Glutamatergic neuron (in vitro differentiated cells): ENCODE measurements at regions not wholly inside any gene's neighbourhood (a gene's known extent, or its start where the extent isn't known, plus 50 kb on each side); places are given as distances from the start of the nearest gene placed in this dataset.

ENCODE experiments used
- DNase-seq: peaks from one replicate; pipeline ENCODE4 v3.0.0; 2022
- H3K27ac Mint-ChIP-seq: one replicate; pipeline ENCODE4 v1.8.0; 2020; ENCODE audit warnings: mild to moderate bottlenecking, mixed read lengths, inconsistent platforms; ENCODE audit not compliant: unreplicated experiment
- H3K27me3 Mint-ChIP-seq: one replicate; pipeline ENCODE4 v1.8.0; 2020; ENCODE audit warnings: mild to moderate bottlenecking, moderate library complexity, mixed read lengths, inconsistent platforms; ENCODE audit not compliant: unreplicated experiment
- H3K36me3 Mint-ChIP-seq: one replicate; pipeline ENCODE4 v1.8.0; 2020; ENCODE audit warnings: mild to moderate bottlenecking, mixed read lengths, inconsistent platforms; ENCODE audit not compliant: unreplicated experiment
- H3K4me1 Mint-ChIP-seq: one replicate; pipeline ENCODE4 v1.8.0; 2020; ENCODE audit warnings: mild to moderate bottlenecking, low read depth, mixed read lengths, inconsistent platforms; ENCODE audit not compliant: unreplicated experiment
- H3K4me3 Mint-ChIP-seq: one replicate; pipeline ENCODE4 v1.8.0; 2020; ENCODE audit warnings: mild to moderate bottlenecking, mixed read lengths, inconsistent platforms; ENCODE audit not compliant: unreplicated experiment
- H3K9me3 Mint-ChIP-seq: one replicate; pipeline ENCODE4 v1.8.0; 2020; ENCODE audit warnings: mild to moderate bottlenecking, moderate library complexity, mixed read lengths, inconsistent platforms; ENCODE audit not compliant: unreplicated experiment
- TF ChIP-seq, protein P1 (sequence below): fragments of 200-600 bp; sonication (generic); IDR thresholded peaks from one replicate; pipeline ENCODE4 v1.5.0; 2021; ENCODE audit not compliant: partially characterized antibody, unreplicated experiment

DNA sequence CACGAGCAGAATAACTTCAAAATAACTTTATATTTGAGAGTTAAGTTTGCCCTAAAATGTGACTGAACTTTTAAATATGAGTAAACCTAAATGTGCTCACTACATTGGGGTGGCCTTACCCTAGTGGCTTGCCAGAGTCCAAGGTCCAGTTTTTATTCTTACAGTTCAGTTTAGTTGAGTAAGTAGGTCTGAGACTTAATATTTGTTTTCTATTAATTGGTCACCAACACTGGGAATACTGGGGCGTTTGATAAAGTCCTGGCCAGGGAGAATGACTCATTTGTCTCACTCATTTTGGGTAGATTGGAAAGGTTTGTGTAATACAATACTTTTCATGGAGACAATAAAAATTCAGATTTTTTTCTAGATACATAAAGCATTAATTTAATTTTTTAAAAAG is 127.8 kb upstream of the SPATA13 start:
- H3K27me3 Mint-ChIP-seq: no peaks in the 10 kb centered on the region
- no peak for DNase-seq

DNA sequence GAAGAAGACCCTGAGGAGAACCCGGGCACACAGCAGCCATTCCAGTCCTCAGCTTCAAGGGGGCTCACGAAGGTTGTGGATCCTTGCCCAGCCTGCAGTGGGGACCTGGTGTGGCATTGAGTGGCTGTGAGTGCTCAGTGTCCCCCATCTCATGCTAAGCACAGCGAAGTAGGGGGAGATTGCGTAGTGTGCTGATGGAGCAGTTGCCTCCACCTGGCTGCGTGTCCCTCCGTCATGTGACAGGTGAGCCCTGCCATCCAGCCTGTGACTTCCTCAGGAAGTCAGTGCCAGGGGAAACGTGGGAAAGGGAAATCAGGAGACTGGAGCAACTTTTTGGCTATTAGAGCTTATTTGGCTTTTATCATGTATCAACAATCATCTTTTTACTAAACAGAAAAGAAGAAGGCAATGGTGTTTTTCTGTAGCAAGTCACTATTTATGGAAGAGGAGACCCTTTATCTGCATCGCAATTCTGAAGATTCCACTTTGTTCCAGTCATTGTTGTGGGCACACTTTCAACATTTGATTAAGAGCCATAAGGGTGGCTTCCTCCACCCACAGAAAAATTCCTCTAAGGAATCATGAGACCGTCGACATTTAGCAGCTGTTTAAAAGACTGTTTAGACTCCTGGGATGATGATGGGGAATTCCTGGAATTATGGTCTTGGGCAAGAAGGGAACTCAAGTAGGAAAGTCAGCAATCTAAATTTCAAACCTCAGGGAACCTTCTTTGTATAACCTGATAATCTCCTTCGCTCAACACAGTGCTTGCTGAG is 126.8 kb upstream of the SPATA13 start:
- TF ChIP-seq, protein P1, sequence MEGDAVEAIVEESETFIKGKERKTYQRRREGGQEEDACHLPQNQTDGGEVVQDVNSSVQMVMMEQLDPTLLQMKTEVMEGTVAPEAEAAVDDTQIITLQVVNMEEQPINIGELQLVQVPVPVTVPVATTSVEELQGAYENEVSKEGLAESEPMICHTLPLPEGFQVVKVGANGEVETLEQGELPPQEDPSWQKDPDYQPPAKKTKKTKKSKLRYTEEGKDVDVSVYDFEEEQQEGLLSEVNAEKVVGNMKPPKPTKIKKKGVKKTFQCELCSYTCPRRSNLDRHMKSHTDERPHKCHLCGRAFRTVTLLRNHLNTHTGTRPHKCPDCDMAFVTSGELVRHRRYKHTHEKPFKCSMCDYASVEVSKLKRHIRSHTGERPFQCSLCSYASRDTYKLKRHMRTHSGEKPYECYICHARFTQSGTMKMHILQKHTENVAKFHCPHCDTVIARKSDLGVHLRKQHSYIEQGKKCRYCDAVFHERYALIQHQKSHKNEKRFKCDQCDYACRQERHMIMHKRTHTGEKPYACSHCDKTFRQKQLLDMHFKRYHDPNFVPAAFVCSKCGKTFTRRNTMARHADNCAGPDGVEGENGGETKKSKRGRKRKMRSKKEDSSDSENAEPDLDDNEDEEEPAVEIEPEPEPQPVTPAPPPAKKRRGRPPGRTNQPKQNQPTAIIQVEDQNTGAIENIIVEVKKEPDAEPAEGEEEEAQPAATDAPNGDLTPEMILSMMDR: no peak
- no peak overlapping the region for H3K27ac Mint-ChIP-seq

More for the DNA sequence above, 127.8 kb upstream of the SPATA13 start:
- no peaks in the 10 kb centered on the region for H3K36me3 Mint-ChIP-seq
- TF ChIP-seq, protein P1: no peak
- no peaks in the 10 kb centered on the region for H3K9me3 Mint-ChIP-seq
- H3K4me3 Mint-ChIP-seq: no peak overlapping the region
- no peak overlapping the region for H3K27ac Mint-ChIP-seq
- no peaks in the 10 kb centered on the region for H3K4me1 Mint-ChIP-seq

GRCh38 chr13:24035411-24035810 is 125.1 kb upstream of the SPATA13 start:
- Mint-ChIP-seq H3K4me1 (no peaks in the 10 kb centered on the region), H3K9me3 (no peaks in the 10 kb centered on the region), H3K27me3 (peaks cover 2% of the 10 kb centered on the region), H3K27ac (no peak overlapping the region), H3K36me3 (no peaks in the 10 kb centered on the region), H3K4me3 (no peak overlapping the region)
- TF ChIP-seq, protein P1: no peak
- DNase-seq: no peak

More for the DNA sequence above, 126.8 kb upstream of the SPATA13 start:
- no peak for DNase-seq
- Mint-ChIP-seq H3K4me3 (no peak overlapping the region), H3K4me1 (no peaks in the 10 kb centered on the region), H3K27me3 (no peaks in the 10 kb centered on the region), H3K36me3 (no peaks in the 10 kb centered on the region), H3K9me3 (no peaks in the 10 kb centered on the region)

GRCh38 chr13:24036115-24036514 is 124.4 kb upstream of the SPATA13 start:
- Mint-ChIP-seq H3K36me3 (no peaks in the 10 kb centered on the region), H3K9me3 (no peaks in the 10 kb centered on the region), H3K4me1 (no peaks in the 10 kb centered on the region), H3K27me3 (peaks cover 2% of the 10 kb centered on the region), H3K27ac (no peak overlapping the region), H3K4me3 (no peak overlapping the region)
- no peak for DNase-seq
- TF ChIP-seq, protein P1: no peak

- TF ChIP-seq, protein P1: no peak
- no peak for DNase-seq
- no peaks in the 10 kb centered on the region for H3K36me3 Mint-ChIP-seq
- no peak overlapping the region for H3K4me3 Mint-ChIP-seq
- no peak overlapping the region for H3K27ac Mint-ChIP-seq
- no peaks in the 10 kb centered on the region for H3K4me1 Mint-ChIP-seq
- H3K9me3 Mint-ChIP-seq: no peaks in the 10 kb centered on the region
- H3K27me3 Mint-ChIP-seq: peaks cover 4% of the 10 kb centered on the region
Measured at GRCh38 chr13:24038405-24038804, 122.1 kb upstream of the SPATA13 start.
